ENCODE measurements at regions not wholly inside any gene's neighbourhood (a gene's known extent, or its start where the extent isn't known, plus 50 kb on each side); places are given as distances from the start of the nearest gene placed in this dataset.

DNA sequence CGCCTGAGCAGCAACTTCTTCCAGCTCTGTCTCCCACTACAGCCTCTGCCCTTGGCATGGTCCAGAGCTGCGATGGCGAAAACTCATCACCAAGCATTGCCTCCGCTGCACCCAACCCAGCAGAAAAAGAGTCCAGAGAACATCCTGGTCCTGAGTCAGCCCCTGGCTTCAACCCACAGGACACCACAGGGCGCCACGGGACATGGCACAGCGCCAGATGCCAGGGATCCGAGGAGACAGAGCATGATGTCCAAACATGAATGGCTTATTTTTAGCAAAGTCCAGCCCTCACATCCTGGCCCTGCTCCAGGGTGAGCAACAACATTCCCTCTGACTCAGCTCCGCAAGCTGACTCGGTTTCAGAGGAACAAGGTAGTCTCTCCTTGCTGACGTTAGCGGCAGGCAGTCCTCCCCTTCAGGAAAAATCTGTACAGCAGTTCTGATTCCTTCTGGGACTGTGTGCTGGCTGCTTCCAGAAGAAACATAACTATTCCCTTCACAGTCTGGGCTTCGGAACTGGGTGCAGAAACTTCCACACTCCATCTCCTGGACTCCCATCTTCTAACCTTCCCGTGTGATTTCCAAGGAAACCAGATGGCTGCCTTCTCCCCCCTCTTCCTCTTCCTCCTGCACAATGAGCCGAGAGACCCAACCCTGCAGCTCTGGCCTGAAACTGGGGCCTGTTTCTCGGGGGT is 131.3 kb downstream of the TOMM20 start (continued):
- TF ChIP-seq, protein P1, sequence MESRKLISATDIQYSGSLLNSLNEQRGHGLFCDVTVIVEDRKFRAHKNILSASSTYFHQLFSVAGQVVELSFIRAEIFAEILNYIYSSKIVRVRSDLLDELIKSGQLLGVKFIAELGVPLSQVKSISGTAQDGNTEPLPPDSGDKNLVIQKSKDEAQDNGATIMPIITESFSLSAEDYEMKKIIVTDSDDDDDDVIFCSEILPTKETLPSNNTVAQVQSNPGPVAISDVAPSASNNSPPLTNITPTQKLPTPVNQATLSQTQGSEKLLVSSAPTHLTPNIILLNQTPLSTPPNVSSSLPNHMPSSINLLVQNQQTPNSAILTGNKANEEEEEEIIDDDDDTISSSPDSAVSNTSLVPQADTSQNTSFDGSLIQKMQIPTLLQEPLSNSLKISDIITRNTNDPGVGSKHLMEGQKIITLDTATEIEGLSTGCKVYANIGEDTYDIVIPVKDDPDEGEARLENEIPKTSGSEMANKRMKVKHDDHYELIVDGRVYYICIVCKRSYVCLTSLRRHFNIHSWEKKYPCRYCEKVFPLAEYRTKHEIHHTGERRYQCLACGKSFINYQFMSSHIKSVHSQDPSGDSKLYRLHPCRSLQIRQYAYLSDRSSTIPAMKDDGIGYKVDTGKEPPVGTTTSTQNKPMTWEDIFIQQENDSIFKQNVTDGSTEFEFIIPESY (CRISPR knock-in tag; IDR thresholded peaks at IDR 0.05): peak; percentile 53; the same call in 1 of the 2 replicates
- no peak for TF ChIP-seq FOXO4 (CRISPR knock-in tag; IDR thresholded peaks at IDR 0.05)
- no peak for TF ChIP-seq ELF2 (CRISPR knock-in tag; IDR thresholded peaks at IDR 0.05)
- TF ChIP-seq NFIX (CRISPR knock-in tag; IDR thresholded peaks at IDR 0.05; ENCODE audit: low read depth): 0 out of 2 replicates have a peak, but pooled peaks have one; percentile 14
- TF ChIP-seq, protein P2, sequence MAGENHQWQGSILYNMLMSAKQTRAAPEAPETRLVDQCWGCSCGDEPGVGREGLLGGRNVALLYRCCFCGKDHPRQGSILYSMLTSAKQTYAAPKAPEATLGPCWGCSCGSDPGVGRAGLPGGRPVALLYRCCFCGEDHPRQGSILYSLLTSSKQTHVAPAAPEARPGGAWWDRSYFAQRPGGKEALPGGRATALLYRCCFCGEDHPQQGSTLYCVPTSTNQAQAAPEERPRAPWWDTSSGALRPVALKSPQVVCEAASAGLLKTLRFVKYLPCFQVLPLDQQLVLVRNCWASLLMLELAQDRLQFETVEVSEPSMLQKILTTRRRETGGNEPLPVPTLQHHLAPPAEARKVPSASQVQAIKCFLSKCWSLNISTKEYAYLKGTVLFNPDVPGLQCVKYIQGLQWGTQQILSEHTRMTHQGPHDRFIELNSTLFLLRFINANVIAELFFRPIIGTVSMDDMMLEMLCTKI (IDR thresholded peaks at IDR 0.05; ENCODE audit: partially characterized antibody): no peak
- TF ChIP-seq NFIC (IDR thresholded peaks at IDR 0.05): peak; percentile 92
- TF ChIP-seq SIN3A (IDR thresholded peaks at IDR 0.05; ENCODE audit: borderline replicate concordance in 2 of 2, control insufficient read depth in 1 of 2, low read depth in 2 of 2, low read length in 2 of 2): no peak
- TF ChIP-seq CTBP1 (IDR thresholded peaks at IDR 0.05; ENCODE audit: borderline replicate concordance): peak; percentile 27; the same call in 1 of the 2 replicates
- peak; percentile 50; the same call in 1 of the 2 replicates for TF ChIP-seq JUND (IDR thresholded peaks at IDR 0.05; ENCODE audit: borderline replicate concordance, low read depth, low read length)
- TF ChIP-seq JUND (tag; IDR thresholded peaks at IDR 0.05; ENCODE audit: borderline replicate concordance, low read depth, low read length): peak; percentile 59; the same call in 1 of the 3 replicates
- 0 out of 2 replicates have a peak, but pooled peaks have one; percentile 30 for TF ChIP-seq CREM (IDR thresholded peaks at IDR 0.05; ENCODE audit: low read depth)
- TF ChIP-seq, protein P3, sequence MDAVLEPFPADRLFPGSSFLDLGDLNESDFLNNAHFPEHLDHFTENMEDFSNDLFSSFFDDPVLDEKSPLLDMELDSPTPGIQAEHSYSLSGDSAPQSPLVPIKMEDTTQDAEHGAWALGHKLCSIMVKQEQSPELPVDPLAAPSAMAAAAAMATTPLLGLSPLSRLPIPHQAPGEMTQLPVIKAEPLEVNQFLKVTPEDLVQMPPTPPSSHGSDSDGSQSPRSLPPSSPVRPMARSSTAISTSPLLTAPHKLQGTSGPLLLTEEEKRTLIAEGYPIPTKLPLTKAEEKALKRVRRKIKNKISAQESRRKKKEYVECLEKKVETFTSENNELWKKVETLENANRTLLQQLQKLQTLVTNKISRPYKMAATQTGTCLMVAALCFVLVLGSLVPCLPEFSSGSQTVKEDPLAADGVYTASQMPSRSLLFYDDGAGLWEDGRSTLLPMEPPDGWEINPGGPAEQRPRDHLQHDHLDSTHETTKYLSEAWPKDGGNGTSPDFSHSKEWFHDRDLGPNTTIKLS (IDR thresholded peaks at IDR 0.05; ENCODE audit: borderline replicate concordance, low read depth): no peak
- TF ChIP-seq ZNF436 (CRISPR knock-in tag; IDR thresholded peaks at IDR 0.05): no peak
- peak; percentile 20 for TF ChIP-seq FOS (IDR thresholded peaks at IDR 0.05; ENCODE audit: extremely low read depth, insufficient read length)
- TF ChIP-seq MCM7 (IDR thresholded peaks at IDR 0.05): no peak
- no peak for TF ChIP-seq ZFX (CRISPR knock-in tag; IDR thresholded peaks at IDR 0.05)
- peak; percentile 51; the same call in 1 of the 2 replicates for TF ChIP-seq ATF3 (IDR thresholded peaks at IDR 0.05)
- TF ChIP-seq ATF3 (CRISPR knock-in tag; conservative IDR thresholded peaks at IDR 0.05): no peak

All from K562 (cell line).